ENCODE measurements at regions not wholly inside any gene's neighbourhood (a gene's known extent, or its start where the extent isn't known, plus 50 kb on each side); places are given as distances from the start of the nearest gene placed in this dataset.
"Not testable (repeated sequence)": the region's sequence is repeated elsewhere in the genome, so short reads cannot be mapped to it uniquely, and the experiment has no call there.

DNA sequence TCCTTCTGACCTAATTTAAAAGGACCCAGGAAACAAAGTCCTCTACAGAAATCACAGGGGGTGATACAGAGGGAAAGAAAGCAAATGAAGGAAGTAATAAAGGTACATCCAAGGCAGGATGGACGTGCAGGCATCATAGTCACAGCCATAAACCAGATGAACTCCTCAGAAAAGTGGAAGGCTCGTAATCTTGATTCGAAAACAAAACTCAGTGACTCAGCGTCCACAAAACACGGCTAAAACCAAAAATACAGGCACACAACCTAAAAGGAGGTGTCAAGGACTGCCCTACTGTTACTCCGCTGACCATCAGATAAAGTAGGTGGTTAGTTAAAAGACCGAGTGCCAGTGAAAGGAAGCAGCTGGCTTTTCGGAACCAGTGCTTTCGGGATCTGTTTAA is 81.5 kb downstream of the TRIM69 start:
- H3K4me3 ChIP-seq (ENCODE audit: low read depth, low read length); H3K4me1 ChIP-seq (ENCODE audit: control insufficient read depth, insufficient read depth, low read length, unreplicated experiment); H3K27ac ChIP-seq (ENCODE audit: low read depth, low read length); H3K36me3 ChIP-seq (ENCODE audit: insufficient read depth, low read length); H3K79me2 ChIP-seq (ENCODE audit: control insufficient read depth, insufficient read depth, low read length, unreplicated experiment); H2AFZ ChIP-seq (ENCODE audit: low read length, unreplicated experiment): not testable (repeated sequence)
- peaks cover 12% of the 10 kb centered on the region for H3K27me3 ChIP-seq (ENCODE audit: insufficient read depth, low read length)

DNA sequence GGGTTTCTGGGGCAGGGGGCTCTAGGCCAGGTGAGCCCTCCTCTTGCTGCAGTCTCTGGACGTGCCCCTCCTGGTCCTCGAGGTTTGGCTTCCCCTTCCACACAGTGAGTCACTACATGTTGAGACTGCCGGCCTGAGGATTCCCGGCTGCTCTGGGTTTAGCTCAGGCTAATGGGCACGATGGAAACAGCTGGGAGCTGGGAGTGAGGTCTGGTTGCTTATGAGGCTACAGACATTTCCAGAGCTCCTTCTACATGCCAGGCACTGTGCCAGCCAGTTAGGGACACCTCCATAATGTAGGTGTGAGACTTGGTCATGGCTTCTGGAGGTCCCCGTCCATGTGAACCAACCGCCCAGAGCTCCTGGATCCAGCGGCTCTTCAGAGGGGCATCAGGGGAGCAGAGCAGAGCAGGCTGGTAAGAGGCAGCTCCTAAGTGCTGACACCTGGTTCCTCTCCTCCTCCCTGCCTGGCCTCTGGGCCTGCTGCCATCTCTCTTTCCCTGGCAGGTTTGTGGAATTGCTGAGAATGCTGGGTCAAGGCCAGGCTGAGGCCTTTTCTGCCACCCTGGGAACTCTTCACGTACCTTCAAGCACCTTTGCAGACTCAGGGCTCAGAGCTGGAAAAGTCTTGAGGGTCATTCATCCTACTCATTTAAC is 83.1 kb downstream of the TRIM69 start:
- not testable (repeated sequence) for H3K4me1 ChIP-seq (ENCODE audit: control insufficient read depth, insufficient read depth, low read length, unreplicated experiment); H3K36me3 ChIP-seq (ENCODE audit: insufficient read depth, low read length); H2AFZ ChIP-seq (ENCODE audit: low read length, unreplicated experiment); H3K27ac ChIP-seq (ENCODE audit: low read depth, low read length); H3K4me3 ChIP-seq (ENCODE audit: low read depth, low read length); H3K27me3 ChIP-seq (ENCODE audit: insufficient read depth, low read length); H3K79me2 ChIP-seq (ENCODE audit: control insufficient read depth, insufficient read depth, low read length, unreplicated experiment)

DNA sequence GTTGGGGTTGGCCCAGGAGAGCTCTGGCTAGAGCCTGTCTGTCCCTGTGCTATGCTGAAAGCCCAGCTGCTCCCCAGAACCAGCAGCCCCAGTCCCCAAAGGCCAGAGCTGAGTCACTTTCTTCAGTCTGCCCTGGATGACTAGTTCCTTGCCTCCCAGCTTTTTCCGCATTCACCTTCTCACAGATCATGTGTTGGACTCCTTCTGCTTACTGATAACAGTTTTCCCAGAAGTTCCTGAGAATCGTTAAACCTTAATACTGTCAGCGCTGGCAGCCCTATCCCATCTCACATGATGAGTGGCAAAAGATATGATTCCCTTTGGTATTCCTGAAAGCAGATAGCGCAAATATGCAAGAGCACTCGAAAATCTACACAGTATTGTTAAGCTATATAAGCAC is 84.2 kb downstream of the TRIM69 start:
- not testable (repeated sequence) for H2AFZ ChIP-seq (ENCODE audit: low read length, unreplicated experiment); H3K4me1 ChIP-seq (ENCODE audit: control insufficient read depth, insufficient read depth, low read length, unreplicated experiment); H3K27ac ChIP-seq (ENCODE audit: low read depth, low read length); H3K79me2 ChIP-seq (ENCODE audit: control insufficient read depth, insufficient read depth, low read length, unreplicated experiment); H3K4me3 ChIP-seq (ENCODE audit: low read depth, low read length); H3K27me3 ChIP-seq (ENCODE audit: insufficient read depth, low read length); H3K36me3 ChIP-seq (ENCODE audit: insufficient read depth, low read length)

DNA sequence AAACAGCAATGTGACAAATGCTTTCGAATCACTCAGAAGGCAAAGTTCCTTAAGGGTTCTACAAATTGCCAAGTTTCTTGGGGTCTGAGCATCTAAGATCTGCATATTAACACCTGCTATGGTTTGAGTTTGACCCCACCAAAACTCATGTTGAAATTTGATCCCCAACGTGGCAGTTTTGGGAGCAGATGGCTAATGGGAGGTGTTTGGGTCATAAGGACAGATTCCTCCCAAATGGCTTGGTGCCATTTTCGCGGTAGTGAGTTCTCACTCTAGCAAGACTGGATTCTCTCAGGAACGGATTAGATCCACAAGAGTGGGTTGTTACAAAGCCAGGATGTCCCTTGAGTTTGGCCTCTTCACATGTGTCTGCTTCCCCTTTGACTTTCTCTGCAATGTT is 84.6 kb downstream of the TRIM69 start:
- H2AFZ ChIP-seq (ENCODE audit: low read length, unreplicated experiment); H3K27ac ChIP-seq (ENCODE audit: low read depth, low read length); H3K4me3 ChIP-seq (ENCODE audit: low read depth, low read length); H3K27me3 ChIP-seq (ENCODE audit: insufficient read depth, low read length); H3K79me2 ChIP-seq (ENCODE audit: control insufficient read depth, insufficient read depth, low read length, unreplicated experiment); H3K36me3 ChIP-seq (ENCODE audit: insufficient read depth, low read length); H3K4me1 ChIP-seq (ENCODE audit: control insufficient read depth, insufficient read depth, low read length, unreplicated experiment): not testable (repeated sequence)

DNA sequence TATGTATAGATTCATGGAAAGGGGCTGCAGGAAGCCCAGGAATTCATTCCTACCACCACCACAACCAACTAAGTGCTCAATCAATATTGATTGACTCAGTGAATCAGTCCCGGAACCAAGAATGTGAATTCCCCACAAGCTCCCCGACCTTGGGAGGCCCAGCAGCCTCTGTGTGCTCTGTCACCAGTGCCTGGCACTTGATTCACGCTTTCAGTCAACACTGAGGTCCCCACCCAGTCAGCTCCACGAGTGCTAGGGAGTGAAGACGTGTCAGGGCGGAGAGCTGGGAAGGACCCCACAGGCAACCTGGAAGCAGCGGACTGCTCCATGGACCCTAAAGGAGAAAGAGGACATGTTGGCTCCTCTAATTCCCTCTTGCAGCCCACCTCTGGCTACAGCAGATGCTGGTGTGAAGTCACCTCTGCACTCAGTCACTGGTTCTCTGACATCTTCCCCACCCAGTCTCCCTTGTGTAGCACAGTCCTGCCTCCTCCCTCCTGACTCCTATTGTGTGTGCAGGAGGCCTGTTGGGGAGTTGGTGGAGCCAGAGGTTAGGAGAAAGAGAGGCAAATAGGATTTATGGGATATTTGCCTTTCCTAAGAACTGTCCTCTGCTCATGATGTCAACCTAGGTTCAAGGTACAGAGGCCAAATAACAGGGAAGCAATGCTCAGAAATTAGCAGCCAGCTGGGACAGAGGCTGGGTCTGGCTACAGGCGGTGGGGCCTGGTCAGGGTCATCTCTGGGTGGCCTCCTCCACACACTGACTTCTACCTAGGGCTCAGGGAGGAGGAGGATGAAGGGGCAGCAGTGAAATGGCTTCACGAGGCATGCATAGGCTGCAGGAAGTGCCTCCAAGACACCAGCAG is 88.2 kb downstream of the TRIM69 start:
- H3K27me3 ChIP-seq (ENCODE audit: insufficient read depth, low read length); H3K36me3 ChIP-seq (ENCODE audit: insufficient read depth, low read length); H3K4me3 ChIP-seq (ENCODE audit: low read depth, low read length); H3K27ac ChIP-seq (ENCODE audit: low read depth, low read length); H3K4me1 ChIP-seq (ENCODE audit: control insufficient read depth, insufficient read depth, low read length, unreplicated experiment); H3K79me2 ChIP-seq (ENCODE audit: control insufficient read depth, insufficient read depth, low read length, unreplicated experiment); H2AFZ ChIP-seq (ENCODE audit: low read length, unreplicated experiment): not testable (repeated sequence)

DNA sequence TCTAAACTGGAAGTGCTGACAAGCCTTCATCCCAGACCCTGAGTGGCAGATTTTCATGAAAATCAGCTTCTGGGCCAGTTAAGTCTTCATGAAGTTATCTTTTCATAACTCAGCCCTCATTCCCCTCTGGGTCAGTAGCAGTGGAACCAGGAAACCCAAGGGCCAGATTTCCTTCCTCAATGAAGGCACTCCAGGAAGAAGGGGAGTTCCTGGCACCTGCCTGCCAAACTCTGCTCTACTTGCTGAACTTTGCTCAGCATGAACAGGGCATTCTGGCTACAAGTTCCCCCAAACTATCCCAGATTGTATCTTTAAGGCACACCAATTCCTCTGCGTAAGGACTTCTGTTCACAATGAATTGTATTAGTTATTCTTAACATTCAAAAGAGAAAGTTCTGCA is 90.3 kb downstream of the TRIM69 start:
- not testable (repeated sequence) for H3K27ac ChIP-seq (ENCODE audit: low read depth, low read length); H3K4me3 ChIP-seq (ENCODE audit: low read depth, low read length); H3K27me3 ChIP-seq (ENCODE audit: insufficient read depth, low read length); H2AFZ ChIP-seq (ENCODE audit: low read length, unreplicated experiment); H3K79me2 ChIP-seq (ENCODE audit: control insufficient read depth, insufficient read depth, low read length, unreplicated experiment); H3K36me3 ChIP-seq (ENCODE audit: insufficient read depth, low read length); H3K4me1 ChIP-seq (ENCODE audit: control insufficient read depth, insufficient read depth, low read length, unreplicated experiment)

DNA sequence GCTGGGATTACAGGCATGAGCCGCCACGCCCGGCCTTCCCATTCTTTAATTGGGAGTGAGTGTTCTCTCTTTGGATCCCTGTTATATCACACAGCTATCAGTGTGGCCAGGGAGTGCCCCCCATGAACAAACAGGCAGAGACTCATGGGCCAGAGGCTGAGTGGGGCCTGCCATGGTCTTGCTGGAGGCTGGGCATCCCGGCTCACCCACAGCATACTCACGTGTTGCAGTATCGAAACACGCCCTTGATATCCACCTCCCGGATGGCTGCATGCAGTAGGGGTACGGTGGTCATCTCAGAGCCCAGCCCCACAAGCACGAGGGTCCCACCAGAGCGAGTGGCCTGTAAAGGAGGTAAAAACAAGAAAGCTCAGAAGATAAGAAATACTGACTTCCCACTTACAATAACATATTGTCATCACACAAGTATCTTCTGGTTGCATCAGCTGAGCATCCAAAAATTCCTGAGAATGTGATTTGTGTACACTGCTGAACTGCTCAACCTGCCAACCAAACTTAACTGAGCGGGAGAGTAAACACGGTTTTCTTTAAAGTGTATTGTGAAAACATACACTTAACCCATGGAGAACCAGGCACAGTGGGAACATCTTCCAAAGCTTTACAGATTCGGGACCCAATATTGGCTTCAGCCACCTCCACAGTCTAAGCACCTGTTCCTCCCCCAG is 92.0 kb downstream of the TRIM69 start:
- not testable (repeated sequence) for H3K27me3 ChIP-seq (ENCODE audit: insufficient read depth, low read length); H3K36me3 ChIP-seq (ENCODE audit: insufficient read depth, low read length); H3K79me2 ChIP-seq (ENCODE audit: control insufficient read depth, insufficient read depth, low read length, unreplicated experiment); H3K4me1 ChIP-seq (ENCODE audit: control insufficient read depth, insufficient read depth, low read length, unreplicated experiment); H3K4me3 ChIP-seq (ENCODE audit: low read depth, low read length); H2AFZ ChIP-seq (ENCODE audit: low read length, unreplicated experiment); H3K27ac ChIP-seq (ENCODE audit: low read depth, low read length)

DNA sequence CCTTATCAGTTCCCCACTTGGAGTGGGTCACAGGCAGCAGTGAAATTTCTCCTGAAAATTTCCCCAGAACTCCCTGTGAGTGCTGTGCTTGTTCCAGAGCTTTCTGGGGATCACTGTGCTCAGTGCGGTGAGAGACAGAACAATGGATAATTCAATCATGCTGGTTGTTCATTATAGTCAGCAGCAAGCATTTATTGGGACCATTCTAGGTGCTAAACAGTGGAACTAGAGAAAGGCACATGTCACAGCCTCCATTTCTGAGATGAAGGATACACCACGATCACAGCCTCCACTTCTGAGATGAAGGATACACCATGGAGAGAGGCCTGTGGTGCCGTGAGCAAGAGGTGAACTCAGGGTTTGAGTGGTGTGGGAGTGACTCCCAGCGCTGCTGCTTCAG is 92.8 kb downstream of the TRIM69 start:
- not testable (repeated sequence) for H2AFZ ChIP-seq (ENCODE audit: low read length, unreplicated experiment); H3K36me3 ChIP-seq (ENCODE audit: insufficient read depth, low read length); H3K27ac ChIP-seq (ENCODE audit: low read depth, low read length); H3K4me1 ChIP-seq (ENCODE audit: control insufficient read depth, insufficient read depth, low read length, unreplicated experiment); H3K4me3 ChIP-seq (ENCODE audit: low read depth, low read length); H3K79me2 ChIP-seq (ENCODE audit: control insufficient read depth, insufficient read depth, low read length, unreplicated experiment); H3K27me3 ChIP-seq (ENCODE audit: insufficient read depth, low read length)

DNA sequence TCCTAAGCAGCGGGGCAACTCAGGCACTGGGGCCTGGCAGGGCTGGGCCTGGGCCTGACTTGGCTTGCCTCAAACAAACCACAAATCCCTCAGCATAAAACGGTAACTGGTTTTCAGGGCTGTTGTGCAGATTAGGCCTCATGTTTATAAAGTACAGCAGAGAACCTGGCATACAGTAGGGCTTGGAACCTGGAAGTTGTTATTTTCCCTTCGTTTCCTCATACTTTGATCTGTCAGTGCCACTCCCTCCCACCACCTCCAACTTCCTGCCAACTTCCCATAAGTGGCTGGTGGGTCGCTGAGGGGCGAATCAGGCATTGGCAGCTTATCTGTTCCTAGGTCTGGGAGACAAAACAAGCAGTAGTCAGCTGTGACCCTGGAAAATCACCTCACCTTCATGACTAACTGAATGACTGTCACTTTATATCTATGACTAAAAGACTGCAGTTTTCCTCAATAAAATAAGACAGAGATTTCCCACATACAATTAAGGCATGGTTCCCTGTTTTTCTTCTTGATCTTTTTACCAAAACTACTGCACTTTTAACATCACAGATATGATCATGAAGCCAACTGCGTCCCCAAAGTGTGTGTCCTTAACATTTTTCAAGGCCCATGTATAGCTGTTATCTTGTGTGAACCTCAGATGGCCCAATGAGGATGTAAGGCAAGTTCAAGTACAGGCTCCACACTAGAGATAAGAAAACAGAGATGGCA is 94.5 kb downstream of the TRIM69 start:
- H3K4me1 ChIP-seq (ENCODE audit: control insufficient read depth, insufficient read depth, low read length, unreplicated experiment); H3K36me3 ChIP-seq (ENCODE audit: insufficient read depth, low read length); H2AFZ ChIP-seq (ENCODE audit: low read length, unreplicated experiment); H3K4me3 ChIP-seq (ENCODE audit: low read depth, low read length); H3K27me3 ChIP-seq (ENCODE audit: insufficient read depth, low read length); H3K27ac ChIP-seq (ENCODE audit: low read depth, low read length); H3K79me2 ChIP-seq (ENCODE audit: control insufficient read depth, insufficient read depth, low read length, unreplicated experiment): not testable (repeated sequence)

DNA sequence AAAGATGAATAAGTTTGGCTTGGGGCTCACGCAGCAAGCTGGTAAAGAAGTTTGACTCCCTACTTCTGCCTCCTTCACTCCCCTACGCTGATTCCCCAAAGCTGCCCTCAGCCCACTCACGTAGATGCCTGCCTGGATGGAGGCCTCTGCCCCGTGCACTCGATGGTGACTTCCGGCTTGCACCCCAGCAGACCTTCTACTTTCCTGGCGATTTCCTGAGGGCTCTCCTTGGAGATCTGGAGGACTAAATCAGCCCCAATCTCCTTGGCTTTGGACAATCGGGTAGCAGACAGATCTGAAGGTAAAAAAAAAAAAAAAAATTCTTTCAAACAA is 95.0 kb downstream of the TRIM69 start:
- H3K4me3 ChIP-seq (ENCODE audit: low read depth, low read length); H3K27ac ChIP-seq (ENCODE audit: low read depth, low read length); H3K79me2 ChIP-seq (ENCODE audit: control insufficient read depth, insufficient read depth, low read length, unreplicated experiment); H3K4me1 ChIP-seq (ENCODE audit: control insufficient read depth, insufficient read depth, low read length, unreplicated experiment); H2AFZ ChIP-seq (ENCODE audit: low read length, unreplicated experiment); H3K27me3 ChIP-seq (ENCODE audit: insufficient read depth, low read length); H3K36me3 ChIP-seq (ENCODE audit: insufficient read depth, low read length): not testable (repeated sequence)
